Loucy (cell line): ENCODE measurements at regions not wholly inside any gene's neighbourhood (a gene's known extent, or its start where the extent isn't known, plus 50 kb on each side); places are given as distances from the start of the nearest gene placed in this dataset.
"Not testable (repeated sequence)": the region's sequence is repeated elsewhere in the genome, so short reads cannot be mapped to it uniquely, and the experiment has no call there.

Experiments used
- CTCF ChIP-seq: fragments of 200-600 bp; sonication (generic); conservative IDR thresholded peaks from 2 replicates; pipeline ENCODE4 v1.5.1; 2014; ENCODE audit warnings: mild to moderate bottlenecking, antibody characterized with exemption, low read length
- EZH2phosphoT487 ChIP-seq: fragments of 200-600 bp; IDR thresholded peaks from 2 replicates; pipeline ENCODE4 v1.6.1; 2018; ENCODE audit warnings: antibody characterized with exemption, mild to moderate bottlenecking, moderate library complexity, borderline replicate concordance

- not testable (repeated sequence) for TF ChIP-seq CTCF, EZH2phosphoT487
Measured at GRCh38 chr1:65552484-65552883, 132.0 kb downstream of the LEPR start.
